Activated CD4-positive, alpha-beta T cell treated with anti-CD3 and anti-CD28 coated beads, Interleukin-2, Interleukin-6, amounts not matched to agents 100 ng/mL and 50 ng/mL, durations not matched to agents 16 hours and 8 hours (primary cell): ENCODE measurements at regions not wholly inside any gene's neighbourhood (a gene's known extent, or its start where the extent isn't known, plus 50 kb on each side); places are given as distances from the start of the nearest gene placed in this dataset.
"Not testable (repeated sequence)": the region's sequence is repeated elsewhere in the genome, so short reads cannot be mapped to it uniquely, and the experiment has no call there.

Source experiments
- DNase-seq: peaks from one replicate; pipeline ENCODE4 v3.0.0-alpha.2; 2020

DNA sequence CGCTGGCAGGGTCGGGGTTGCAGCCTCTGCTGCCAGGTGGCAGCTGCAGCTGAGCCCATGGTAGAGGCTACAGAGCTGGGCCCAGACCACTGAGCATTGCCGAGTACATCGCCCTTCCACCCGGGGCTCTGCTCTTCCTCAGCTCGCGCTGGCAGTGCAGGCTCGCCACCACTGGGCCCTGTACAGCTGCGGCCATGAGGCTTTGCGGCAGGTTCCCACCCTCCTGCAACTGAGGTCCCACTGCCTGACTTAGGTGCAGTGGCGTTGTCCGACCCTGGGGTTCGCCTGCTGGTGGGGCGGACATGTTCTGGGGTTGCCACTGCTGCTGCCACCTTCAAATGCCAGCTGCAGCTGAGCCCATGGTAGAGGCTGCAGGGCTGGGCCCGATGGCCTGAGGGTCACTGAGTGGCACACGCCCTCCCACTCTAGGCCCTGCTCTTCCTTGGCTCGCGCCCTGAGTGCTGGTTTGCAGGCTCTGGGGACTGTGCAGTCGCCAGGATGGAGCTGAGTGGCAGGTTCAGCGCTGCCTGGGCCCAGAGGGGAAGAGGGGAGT, 359.8 kb downstream of the FOXD4L6 start:
- not testable (repeated sequence) for DNase-seq

DNA sequence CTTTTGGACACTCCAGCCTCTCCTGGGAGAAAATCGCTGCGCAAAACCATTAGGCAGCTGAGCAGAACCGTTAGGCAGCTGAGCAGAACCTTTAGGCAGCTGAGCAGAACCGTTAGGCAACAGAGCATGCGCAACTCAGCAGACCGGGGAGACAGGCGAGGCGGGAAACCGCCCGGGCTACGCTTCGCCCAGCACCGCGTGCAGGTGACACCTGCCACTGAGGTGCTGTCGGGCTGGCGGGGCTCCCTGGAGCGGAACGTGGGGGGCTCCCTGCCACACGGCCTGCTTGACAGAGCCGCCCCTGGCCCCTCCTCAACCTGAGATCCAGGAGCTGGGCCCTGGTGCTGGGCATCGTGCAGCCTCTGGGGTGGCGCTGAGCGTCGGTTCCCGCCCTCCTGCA, 360.3 kb downstream of the FOXD4L6 start:
- DNase-seq, result not testable (repeated sequence)

- not testable (repeated sequence) for DNase-seq
These were observed 373.5 kb downstream of the FOXD4L6 start for GRCh38 chr9:40754957-40755356.

DNA sequence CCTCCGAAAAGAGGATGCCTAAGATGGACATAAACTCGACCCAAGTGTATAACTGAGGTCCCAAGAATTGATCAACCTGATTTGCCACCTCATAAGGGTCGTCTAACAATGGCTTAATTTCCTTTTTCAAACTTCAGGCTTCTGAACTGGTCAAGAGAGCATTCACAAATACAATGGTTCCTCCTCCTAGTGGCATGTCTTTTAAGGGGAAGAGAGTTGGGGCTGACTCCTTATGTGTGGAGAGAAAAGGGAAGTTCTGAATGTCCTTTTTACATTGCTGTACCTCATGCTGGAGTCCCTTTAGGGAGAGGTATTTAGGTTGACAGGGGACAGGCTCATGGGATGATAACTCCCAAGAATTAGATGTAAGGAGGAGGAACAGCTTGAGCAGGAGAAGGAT, 375.2 kb downstream of the FOXD4L6 start:
- not testable (repeated sequence) for DNase-seq

- DNase-seq, result peak; percentile 13
These were observed 381.5 kb downstream of the FOXD4L6 start for GRCh38 chr9:40746921-40747485.
